GM12891 (cell line): ENCODE measurements at regions not wholly inside any gene's neighbourhood (a gene's known extent, or its start where the extent isn't known, plus 50 kb on each side); places are given as distances from the start of the nearest gene placed in this dataset.

Source experiments
- DNase-seq: peaks from one replicate; pipeline ENCODE4 v3.0.0; 2011; ENCODE audit warnings: low spot score; ENCODE audit not compliant: insufficient read length
- FAIRE-seq: peaks from 2 replicates; lab custom pipeline; 2011; peaks lifted over from hg19 to GRCh38; lab: Jason Lieb, UNC
- PAX5 ChIP-seq: IDR thresholded peaks from 2 replicates; pipeline ENCODE4 v1.6.1; 2011; ENCODE audit warnings: low read length, moderate library complexity, mild to moderate bottlenecking; ENCODE audit not compliant: insufficient read depth, severe bottlenecking
- POLR2A ChIP-seq: IDR thresholded peaks from 2 replicates; pipeline ENCODE4 v1.6.1; 2011; ENCODE audit warnings: low read depth, low read length, control low read depth
- POLR2AphosphoS5 ChIP-seq: IDR thresholded peaks from 2 replicates; pipeline ENCODE4 v1.6.1; 2011; ENCODE audit warnings: low read depth, low read length, control low read depth
- POU2F2 ChIP-seq: IDR thresholded peaks from 2 replicates; pipeline ENCODE4 v1.6.1; 2011; ENCODE audit warnings: low read depth, mild to moderate bottlenecking, control low read depth, low read length, moderate library complexity
- SPI1 ChIP-seq: IDR thresholded peaks from 2 replicates; pipeline ENCODE4 v1.6.1; 2011; ENCODE audit warnings: low read depth, low read length, control low read depth
- TAF1 ChIP-seq: IDR thresholded peaks from 2 replicates; pipeline ENCODE4 v1.6.1; 2011; ENCODE audit warnings: low read depth, low read length, control low read depth

GRCh38 chr6:16873698-16874097, 112.4 kb upstream of the ATXN1 start:
- TF ChIP-seq POLR2A (no peak), TAF1 (no peak), POU2F2 (no peak), PAX5 (no peak), POLR2AphosphoS5 (no peak), SPI1 (no peak)
- FAIRE-seq: no peak

GRCh38 chr6:16872543-16873235, 111.4 kb upstream of the ATXN1 start:
- FAIRE-seq (peak; percentile 26), DNase-seq (no peak)
- TF ChIP-seq POU2F2 (no peak), SPI1 (no peak), PAX5 (no peak), TAF1 (no peak), POLR2A (no peak)

More at GRCh38 chr6:16873698-16874097, 112.4 kb upstream of the ATXN1 start:
- no peak for DNase-seq

- TF ChIP-seq PAX5 (no peak), POLR2A (no peak), POU2F2 (no peak), SPI1 (no peak)
- DNase-seq: no peak
- no peak for FAIRE-seq
Observed at GRCh38 chr6:16871047-16871446, 109.8 kb upstream of the ATXN1 start.

- DNase-seq: no peak
- TF ChIP-seq POLR2A (no peak), POLR2AphosphoS5 (no peak), PAX5 (no peak), POU2F2 (no peak), TAF1 (no peak), SPI1 (no peak)
- no peak for FAIRE-seq
Observed at GRCh38 chr6:16868968-16869367, 107.7 kb upstream of the ATXN1 start.

GRCh38 chr6:16857969-16858592, 96.8 kb upstream of the ATXN1 start:
- TF ChIP-seq POLR2AphosphoS5: no peak
- no peak for TF ChIP-seq TAF1
- TF ChIP-seq SPI1: no peak
- TF ChIP-seq PAX5: no peak
- no peak for TF ChIP-seq POU2F2
- no peak for TF ChIP-seq POLR2A
- FAIRE-seq: no peak

GRCh38 chr6:16855460-16855859, 94.2 kb upstream of the ATXN1 start:
- FAIRE-seq (no peak), DNase-seq (no peak)
- TF ChIP-seq PAX5 (no peak), POLR2A (no peak), SPI1 (no peak), POU2F2 (no peak), POLR2AphosphoS5 (no peak), TAF1 (no peak)

More at GRCh38 chr6:16857969-16858592, 96.8 kb upstream of the ATXN1 start:
- no peak for DNase-seq

GRCh38 chr6:16854986-16855385, 93.7 kb upstream of the ATXN1 start:
- no peak for TF ChIP-seq POLR2A
- TF ChIP-seq POLR2AphosphoS5: no peak
- peak; percentile 35; the same call in 1 of the 2 replicates for TF ChIP-seq SPI1
- peak; percentile 51; the same call in 1 of the 2 replicates for TF ChIP-seq POU2F2
- FAIRE-seq (peak; percentile 92), DNase-seq (no peak)

- no peak for FAIRE-seq
- TF ChIP-seq PAX5: no peak
- no peak for TF ChIP-seq POLR2AphosphoS5
- no peak for TF ChIP-seq TAF1
- no peak for TF ChIP-seq SPI1
- no peak for TF ChIP-seq POLR2A
- no peak for TF ChIP-seq POU2F2
- DNase-seq: no peak
Observed at GRCh38 chr6:16852671-16853070, 91.4 kb upstream of the ATXN1 start.

- no peak for TF ChIP-seq TAF1
- no peak for TF ChIP-seq POU2F2
- TF ChIP-seq POLR2A: no peak
- no peak for TF ChIP-seq PAX5
- TF ChIP-seq POLR2AphosphoS5: no peak
- peak; percentile 95 for TF ChIP-seq SPI1
- FAIRE-seq (peak; percentile 38), DNase-seq (no peak)
Observed at GRCh38 chr6:16851758-16852157, 90.5 kb upstream of the ATXN1 start.
